Fibroblast of skin of left quadriceps (primary cell): ENCODE measurements at regions not wholly inside any gene's neighbourhood (a gene's known extent, or its start where the extent isn't known, plus 50 kb on each side); places are given as distances from the start of the nearest gene placed in this dataset.

Experiments
- DNase-seq, 2 experiments: peaks; one replicate each; pipeline ENCODE4 v3.0.0-alpha.2; 2013; ENCODE audit warnings: low read depth in 2 of 2

DNA sequence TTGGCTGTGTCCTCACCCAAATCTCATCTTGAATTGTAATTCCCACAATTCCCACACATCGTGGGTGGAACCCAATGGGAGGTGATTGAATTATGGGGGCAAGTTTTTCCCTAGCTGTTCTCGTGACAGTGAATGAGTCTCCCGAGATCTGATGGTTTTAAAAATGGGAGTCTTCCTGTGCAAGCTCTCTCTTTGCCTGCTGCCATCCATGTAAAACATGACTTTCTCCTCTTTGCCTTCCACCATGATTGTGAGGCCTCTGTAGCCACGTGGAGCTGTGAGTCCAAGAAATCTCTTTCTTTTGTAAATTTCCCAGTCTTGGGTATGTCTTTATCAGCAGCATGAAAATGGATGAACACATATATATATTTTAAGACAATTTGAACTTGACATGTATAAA, 285.4 kb downstream of the BAMBI start:
- no peak for DNase-seq

DNA sequence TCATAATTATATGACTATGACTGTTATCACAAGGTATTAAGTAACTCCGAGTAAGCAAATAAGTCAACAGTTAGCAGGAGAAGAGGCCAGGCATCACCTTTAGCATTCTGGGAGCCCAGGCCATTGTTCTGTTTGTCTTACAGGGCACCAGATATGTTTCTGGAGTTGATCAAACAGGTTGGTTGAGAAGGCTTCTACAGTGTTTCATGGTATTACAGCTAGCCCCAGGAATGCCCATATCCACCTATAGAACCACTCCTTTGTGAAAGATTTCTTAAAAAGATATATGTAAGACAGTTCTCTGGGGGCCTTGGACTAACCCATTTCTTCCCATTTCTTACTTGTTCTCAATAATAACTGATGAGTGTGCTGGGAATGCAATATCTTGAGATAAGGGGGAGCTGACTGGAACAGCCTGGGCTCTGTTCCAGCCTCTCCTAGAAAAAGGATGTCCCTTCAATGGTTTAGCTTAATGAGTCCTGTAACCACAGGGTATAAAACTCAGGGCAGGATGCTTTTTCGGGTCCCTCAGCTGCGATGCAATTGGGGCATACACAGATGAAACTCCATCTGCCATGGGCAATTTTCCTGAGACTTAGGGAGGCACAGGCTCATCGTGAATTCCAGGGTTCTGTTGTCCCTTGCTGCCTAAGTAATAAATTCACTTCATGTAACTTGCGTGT, 286.4 kb downstream of the BAMBI start:
- DNase-seq: no peak

DNA sequence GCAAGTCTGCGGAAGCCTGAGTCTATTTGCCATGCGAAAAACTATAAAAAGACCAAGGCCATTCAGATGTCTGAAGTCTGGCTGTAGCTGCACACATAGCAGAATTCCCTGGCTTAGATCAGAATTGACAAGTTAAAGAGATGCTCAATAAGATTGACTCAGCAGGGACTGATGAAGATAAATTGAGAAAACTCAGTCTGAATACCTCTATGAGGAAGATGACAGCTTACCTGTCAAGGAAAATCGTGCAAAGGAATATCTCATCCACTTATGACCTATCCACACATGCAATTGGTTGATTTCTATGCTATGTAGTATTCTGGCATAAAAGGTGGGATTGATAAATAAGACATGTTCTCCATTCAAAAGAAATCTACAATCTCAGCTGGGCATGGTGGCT, 288.6 kb downstream of the BAMBI start:
- DNase-seq: no peak

DNA sequence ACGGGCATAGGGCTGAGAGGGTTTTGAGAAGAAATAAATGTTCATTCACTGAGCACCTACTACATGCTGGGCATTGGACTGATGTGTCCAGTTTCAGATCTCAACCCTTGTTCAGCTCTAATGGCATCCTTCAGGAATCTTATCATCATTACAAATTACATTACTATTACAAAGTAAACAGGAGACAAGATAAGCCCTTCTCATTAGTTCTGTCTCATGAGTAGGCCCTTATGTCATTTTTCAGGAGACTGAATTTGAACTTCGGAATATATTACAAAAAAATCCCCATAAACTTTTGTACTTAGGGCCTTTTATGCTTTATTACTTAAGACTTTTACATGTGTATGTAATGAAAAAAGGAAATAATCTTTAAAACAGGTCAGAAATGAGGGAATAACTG, 289.7 kb downstream of the BAMBI start:
- no peak for DNase-seq

DNA sequence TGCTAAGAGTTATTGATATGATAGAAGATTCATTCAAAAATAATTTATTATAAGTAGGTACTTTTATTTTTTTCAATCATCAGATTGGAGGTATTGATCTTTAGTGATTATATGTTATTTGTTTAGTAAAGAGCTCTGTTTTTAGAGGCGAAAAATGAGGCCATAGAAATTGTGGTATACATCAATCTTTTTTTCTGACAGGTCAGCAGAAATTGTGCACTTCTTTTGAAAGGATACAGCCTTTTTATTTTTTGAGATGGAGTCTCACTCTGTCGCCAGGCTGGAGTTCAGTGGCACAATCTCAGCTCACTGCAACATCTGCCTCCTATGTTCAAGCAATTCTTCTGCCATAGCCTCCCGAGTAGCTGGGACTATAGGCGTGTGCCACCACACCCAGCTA, 292.1 kb downstream of the BAMBI start:
- DNase-seq: no peak

DNA sequence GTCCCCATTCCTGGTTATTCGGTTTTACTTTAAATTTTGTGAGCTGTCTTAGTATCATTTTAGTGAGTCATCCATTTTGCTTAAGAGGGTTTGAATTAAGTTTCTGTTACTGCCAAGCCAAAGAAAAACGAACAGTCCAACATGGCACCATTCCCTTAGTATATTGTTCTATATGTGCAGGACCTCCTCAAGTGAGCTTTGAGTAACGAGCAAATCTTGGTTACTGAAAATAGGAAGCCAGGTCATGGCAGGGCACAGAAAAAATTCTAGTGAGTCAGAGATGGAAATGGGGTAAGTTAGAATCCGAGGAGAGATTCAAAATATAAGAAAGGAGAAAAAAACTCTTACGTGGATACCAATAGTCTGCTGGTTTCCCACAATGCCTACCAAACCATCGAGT, 292.9 kb downstream of the BAMBI start:
- DNase-seq: no peak

DNA sequence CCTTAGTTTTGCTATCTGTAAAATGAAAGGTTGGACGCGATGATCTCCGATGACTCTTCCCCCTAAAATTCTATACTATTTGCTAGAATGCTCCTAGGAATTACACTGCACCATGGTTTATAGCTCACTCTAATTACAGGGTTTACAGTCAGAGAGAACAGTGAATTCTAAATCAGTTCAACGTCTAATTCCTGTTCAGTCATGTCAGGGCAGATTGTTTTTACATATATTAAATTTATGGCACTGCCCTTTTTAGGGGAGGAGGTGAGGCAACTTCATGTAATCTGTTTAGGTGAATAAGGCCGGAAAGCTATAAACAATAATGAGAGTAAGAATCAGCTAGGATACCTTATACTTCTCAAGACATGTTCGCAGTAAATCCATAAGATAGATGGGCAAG, 293.9 kb downstream of the BAMBI start:
- DNase-seq: no peak

DNA sequence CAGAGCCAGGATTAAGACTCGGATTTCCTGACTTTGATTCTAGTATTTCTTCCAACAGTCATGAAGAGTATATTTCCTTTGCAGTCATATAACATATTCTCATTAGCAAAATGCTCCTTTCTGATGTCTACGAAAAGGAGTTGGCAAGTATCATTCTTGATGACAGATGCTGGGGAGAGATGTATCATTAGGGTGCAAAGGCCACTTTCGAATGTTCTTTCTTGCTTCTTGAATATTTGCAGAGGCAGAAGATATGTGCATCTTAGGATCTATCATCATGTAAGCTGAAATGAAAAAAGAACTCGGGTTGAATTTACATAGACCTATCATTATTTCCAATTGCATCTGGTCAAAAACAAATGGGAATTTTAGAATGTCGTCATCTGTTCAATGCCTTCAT, 294.4 kb downstream of the BAMBI start:
- DNase-seq: no peak

DNA sequence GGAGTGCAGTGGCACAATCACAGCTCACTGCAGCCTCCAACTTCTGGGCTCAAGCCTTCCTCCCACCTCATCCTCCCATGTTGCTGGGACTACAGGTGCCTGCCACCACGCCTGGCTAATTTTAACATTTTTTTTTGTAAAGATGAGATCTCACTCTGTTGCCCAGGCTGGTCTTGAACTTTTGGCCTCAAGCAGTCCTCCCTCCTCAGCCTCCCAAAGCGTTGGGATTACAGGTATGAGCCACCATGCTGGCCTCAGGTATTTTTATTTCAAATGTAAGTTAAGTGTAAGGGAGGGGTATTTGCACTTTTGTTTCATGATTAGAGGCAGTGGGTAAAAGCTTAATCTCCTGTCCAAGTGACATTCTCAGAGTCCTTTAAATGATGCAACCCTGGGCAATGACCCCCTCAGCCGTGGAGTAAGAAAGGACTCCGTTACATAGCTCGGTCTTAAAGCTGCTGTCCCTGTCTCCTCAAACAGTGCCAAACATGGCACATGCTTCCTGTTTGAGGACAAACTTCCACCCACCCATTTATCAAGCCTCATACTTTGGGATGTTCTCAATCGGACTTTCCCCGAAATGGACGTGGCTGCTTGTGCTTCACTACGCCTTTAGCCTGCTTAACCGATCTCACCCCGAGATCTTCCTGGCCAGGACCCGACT, 296.1 kb downstream of the BAMBI start:
- no peak for DNase-seq

DNA sequence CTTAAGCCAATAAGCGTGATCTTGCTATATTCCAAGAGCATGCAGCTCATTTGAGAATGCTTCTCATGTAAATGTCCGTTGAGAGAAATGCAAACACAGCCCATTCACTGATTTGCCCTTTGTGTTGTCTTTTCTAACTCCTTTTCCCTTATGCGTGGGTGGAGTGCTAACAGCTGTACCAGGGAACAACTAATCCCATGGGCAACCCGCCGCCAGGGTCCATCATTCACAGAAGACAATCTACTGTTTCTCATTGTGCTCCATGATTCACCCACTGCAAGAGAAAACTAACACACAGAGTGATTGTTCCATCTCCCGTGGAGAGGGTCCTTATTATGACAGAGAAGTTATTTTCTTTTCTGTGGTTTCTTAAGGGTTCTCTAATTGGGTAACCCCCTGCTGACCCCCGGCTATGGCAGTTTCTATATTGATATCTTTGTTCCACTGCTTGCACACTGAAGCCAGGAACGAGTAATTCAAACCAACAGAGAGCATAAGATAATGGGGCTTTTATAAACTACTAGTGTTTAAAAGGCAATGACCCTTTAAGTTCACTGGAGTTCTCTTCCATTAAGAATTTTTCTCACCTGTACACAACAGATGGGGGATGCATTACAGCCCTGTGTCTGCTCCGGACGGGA, 298.7 kb downstream of the BAMBI start:
- no peak for DNase-seq

DNA sequence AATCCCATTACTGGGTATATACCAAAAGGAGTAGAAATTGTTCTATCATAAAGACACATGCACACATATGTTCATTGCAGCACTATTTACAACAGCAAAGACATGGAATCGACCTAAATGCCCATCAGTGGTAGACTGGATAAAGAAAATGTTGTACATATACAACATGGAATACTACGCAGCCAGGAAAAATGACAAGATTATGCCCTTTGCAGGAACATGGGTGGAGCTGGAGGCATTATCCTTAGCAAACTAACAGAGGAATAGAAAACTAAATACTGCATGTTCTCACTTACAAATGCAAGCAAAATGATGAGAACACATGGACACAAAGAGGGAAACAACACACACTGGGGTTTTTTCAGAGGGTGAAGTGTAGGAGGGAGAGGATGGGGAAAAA, 300.2 kb downstream of the BAMBI start:
- DNase-seq: no peak

DNA sequence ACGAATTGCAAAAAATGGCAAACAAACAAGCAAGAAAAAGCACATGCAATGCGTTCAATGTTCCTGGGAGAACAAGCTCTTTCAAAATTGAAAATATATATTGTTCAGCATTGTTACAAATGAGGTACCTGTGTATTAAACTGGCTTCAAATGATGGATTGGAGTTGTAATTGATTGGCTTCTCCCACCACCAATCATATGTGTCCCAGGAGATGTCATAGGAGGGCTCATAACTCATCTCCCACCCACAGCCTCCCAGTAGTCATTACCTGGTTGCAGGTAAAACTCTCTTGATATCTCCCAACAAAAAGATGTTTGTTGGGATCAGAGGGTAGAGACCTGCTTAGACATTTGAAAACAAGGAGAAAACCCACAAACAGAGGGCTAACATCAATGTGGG, 302.9 kb downstream of the BAMBI start:
- DNase-seq: no peak

DNA sequence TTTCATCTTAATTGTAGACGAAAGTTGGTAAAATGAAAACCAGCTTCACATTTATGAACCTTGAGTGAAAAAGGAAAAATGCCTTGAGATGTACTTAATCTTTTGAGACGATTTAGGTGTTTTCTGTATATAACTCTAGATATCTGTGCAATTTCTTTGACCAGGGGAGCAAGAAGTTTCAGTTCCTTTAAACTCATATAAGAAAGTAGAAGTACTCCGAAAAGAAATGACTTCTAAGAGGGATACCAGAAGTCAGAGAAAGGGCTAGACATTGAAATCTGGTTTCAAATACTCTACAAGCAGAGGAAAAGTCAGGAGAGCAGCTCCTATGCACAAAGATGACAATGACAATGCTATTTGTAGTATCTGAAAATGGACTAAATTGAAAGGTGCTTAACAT, 303.7 kb downstream of the BAMBI start:
- DNase-seq: no peak

DNA sequence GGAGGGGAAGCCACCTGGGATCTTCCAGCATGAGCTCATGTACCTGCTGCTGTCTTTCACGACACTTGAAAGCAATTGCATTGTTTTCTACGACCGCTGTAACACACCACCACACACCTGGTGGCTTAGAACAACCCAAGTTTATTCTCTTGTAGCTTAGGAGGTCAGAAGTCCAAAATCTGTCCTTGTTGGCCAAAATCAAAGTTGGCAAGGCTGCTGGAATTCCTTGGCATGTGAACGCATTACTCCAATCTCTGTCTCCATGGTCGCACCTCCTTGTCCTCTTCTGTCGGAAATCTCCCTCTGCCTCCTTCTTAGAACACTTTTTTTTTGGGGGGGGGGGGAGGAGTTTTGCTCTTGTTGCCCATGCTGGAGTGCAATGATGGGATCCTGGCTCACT, 305.7 kb downstream of the BAMBI start:
- DNase-seq: no peak

DNA sequence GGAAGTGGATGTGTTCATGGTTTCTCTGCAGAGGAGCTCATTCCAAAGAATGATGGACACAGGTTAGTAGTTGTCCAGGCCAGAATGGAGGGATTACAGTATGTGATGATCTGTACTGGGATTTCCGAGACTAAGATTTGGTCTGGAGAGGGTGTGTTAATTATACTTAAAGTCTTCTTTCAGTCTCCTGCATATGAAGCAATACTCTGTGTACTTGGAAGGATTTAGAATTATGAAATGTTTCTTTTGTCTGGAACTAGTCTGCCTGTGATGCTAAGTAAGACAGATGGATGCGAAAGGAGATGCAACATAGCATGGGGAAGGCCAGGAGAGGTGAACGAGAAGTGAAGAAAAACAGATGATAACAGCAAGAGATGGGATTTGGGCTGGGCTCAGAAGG, 305.1 kb upstream of the LYZL1 start:
- no peak for DNase-seq

DNA sequence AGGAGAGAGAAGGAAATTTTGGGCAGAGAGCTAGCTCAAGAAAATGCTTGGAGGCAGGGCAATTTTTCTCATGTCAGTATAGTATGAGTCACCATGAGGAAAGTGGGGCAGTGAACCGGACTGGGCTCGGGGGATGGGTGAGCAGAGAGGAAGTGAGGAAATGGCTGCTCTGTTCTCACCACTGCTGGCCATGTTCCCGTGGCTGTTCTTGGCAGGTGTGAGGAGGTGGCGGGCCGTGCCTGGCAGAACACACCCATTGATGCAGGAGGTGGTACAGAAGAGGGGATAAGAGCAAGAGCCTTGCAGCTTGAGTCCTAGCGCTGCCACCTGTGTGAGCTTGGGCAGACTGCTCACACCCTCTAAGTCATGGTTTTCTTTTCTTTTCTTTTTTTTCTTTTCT, 304.4 kb upstream of the LYZL1 start:
- peak; percentile 78 to 79 for DNase-seq

DNA sequence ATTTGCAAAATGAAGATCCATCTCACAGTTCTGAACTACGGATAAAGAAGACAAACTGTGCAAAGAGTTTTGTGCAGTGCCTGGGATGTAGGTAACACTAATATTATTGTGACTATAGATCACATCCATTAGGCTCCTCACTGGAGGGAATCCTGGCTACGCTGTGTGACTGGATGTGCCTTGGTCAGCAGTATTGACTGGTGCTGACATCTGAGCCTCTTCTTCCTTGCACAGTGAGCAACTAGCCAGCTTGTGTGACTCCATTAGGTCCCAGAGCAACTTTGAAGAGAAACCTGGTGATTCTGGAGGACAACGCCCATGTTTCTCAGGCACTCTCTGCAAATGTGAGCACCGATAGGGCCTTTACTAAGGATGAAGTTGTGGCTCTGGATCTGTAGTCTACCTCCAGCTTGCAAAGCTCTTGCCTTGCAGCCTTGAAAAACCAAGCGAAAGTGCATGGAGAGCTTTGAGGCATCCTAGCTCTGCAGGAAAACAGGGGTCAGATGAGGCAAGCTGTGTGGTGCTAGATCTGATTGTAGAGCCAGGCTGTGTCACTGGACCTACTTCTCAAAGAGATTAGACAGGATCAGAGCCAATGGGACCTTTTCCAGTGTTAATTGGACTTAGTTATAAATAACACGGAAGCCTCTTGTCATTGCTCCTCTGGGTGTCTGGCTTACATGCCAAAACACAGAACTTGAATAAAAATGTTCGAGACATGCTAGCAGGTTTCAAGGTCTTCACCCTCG, 303.6 kb upstream of the LYZL1 start:
- DNase-seq: no peak

DNA sequence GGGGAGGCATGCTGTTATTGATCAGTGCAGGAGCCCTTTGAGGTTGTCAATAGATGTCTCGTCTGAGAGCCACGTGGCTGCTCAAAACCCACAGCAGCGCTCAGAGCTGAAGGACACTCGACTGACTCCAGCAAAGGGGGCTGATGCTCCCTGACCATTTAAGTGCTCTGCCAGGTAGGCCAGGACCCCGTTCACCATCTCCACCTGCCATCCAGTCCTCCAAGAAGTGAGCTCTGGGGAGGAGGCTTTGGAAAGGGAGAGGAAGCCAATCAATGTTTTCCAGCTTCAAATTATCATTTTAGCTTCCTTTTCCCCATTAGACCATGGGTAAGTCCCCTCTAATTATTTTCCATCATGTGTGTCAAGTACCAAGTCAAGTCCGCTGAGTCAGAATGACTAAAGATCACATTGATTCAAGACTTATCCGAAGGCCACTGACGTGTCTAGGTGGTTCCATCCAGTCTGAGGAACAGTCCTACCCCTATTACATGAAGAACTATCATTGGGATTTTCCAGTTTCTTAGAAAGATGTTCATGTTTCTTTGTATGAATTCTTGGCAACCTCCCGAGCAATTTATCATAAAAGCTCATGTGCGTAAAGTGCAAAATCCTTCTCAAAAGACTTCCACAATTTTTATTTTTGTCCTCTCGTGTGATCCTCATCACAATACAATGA, 302.6 kb upstream of the LYZL1 start:
- DNase-seq: no peak

DNA sequence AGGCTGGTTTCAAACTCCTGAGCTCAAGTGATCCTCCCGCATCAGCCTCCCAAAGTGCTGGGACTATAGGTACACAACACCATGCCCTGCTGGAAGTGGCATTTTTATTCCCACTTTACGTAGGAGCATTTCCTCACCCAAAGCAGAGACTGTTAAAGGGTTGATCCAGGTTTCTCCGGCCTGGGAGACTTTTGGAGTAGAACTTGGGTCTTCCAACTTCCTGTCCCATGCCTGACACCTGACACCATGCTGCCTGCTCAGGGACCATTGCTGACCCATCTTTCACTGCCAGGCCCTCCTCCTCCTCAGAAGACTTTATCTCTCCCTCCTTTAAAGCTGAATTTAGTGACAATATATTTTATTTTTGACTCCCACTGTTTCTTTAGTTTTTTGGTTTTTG, 302.0 kb upstream of the LYZL1 start:
- DNase-seq: no peak

DNA sequence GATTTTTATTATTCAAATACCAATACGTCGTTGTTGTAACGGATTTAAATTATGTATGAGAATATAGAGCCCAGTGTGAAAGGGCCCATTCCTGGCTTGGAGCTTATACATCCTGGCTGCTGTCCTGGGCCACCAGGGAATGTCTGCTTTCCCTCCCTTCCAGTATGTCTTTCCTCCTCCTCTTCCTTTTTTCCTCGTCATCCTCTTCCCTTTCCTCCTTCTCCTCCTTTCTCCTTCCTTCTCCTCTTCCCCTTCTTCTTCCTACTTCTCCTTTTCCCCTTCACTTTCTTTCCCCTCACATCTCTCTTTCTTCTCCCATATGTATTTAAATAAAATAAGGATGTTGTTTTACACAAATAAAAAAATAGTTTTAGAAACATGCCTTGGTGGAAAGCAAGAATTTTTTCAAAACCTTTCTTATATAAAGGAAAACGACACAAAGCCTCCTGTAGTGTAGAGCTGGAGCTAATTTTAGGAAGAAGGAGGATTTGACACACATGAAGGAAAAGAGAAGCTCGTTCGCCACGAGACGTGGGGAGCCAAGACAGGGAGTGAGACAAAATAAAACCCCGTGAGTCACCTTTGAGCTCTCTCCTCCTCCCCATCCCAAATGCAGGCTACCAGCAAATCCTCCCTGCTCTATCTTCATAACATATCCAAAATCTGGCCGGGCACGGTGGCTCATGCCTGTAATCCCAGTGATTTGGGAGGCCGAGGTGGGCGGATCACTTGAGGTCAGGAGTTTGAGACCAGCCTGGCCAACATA, 301.1 kb upstream of the LYZL1 start:
- DNase-seq: no peak

DNA sequence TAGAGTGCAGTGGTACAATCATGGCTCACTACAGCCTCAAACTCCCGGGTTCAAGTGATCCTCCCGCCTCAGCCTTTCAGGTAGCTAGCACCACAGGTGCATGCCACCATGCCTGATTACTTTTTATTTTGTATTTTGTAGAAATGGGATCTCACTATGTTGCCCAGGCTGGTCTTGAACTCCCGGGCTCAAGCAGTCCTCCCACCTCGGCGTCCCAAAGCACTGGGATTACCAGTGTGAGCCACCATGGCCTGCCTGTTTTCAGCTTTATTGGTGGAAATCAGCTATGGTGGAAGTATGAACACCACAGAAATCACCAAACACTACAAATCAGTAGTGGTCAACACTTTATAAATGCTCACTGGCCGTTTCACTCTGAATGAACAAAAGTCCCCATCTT, 299.9 kb upstream of the LYZL1 start:
- no peak for DNase-seq
